Stimulated activated CD8-positive, alpha-beta memory T cell treated with anti-CD3 and anti-CD28 coated beads, Interleukin-7, amount 100 ng/mL, for 4 hours (primary cell): ENCODE measurements at regions not wholly inside any gene's neighbourhood (a gene's known extent, or its start where the extent isn't known, plus 50 kb on each side); places are given as distances from the start of the nearest gene placed in this dataset.
A peak's percentile ranks its signal among the peaks of the same experiment; 100 is the strongest.
"Not testable (repeated sequence)": the region's sequence is repeated elsewhere in the genome, so short reads cannot be mapped to it uniquely, and the experiment has no call there.

Experiments used
- DNase-seq, 2 donors: peaks; one replicate each; pipeline ENCODE4 v3.0.0-alpha.2; 2020; ENCODE audit warnings: low read depth in 2 of 2

DNA sequence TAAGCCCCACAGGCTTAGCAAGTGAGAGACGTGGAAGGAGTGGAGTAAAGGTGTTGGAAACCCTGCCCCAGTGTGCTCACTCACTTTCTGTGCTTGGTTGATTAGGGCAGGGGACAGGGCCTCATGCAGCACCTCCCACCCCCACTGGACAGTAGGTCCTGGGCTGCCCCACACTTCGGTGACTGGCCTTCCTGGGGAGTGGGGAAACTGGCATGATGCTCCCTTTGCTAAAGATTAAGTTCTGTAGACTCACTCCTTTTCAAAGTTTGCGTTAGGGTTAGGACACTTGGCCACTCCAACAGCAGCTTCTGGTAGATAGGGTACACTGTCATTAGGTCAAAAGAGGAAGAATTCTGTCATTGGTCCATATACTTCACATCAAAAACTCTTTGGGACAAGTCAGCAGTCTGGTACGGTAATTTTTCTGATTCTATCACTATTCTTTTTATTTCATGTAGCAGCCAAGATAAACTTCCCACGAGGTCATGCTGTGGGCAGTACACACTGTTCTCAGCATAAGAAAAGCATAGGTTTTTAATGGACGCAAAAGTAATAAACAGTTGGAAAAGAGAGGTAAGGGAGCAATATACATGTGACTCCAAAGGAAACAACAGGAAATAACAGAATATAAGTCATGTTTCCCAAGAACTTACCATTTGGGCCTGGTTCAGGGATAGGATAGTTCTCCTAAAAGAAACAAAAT is 106.6 kb upstream of the TERB2 start:
- not testable (repeated sequence) for DNase-seq

DNA sequence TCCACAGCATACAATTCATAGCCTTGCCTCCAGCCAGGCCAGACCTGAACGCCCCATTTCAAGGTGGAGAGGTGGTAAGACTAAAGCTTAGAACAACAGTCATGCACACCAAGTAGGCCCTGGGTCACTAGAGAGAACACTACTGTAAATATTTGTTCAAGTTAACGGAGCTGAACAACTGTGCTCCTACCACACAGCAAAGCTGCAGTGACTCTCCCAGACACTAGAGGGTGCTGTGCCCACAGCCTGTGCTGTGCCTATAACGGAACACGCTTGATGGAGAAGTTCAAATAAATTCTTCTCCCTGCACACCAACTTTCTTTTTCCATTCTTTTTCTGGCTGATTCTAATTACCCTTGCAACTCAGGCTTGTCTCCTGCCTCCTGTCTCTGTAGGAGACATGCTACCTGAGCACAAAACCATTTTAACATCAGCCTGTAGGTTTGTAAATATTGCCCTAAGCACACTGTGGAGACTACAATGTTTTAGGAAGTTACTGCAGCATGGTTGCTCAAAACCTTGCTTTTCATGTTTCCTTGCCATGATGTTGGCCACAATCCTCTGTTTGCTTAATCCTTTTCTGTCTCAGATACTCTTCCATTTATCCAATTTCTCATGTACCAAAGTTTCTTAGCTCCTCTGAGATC is 103.1 kb upstream of the TERB2 start:
- DNase-seq, result peak; percentile 45 to 48

DNA sequence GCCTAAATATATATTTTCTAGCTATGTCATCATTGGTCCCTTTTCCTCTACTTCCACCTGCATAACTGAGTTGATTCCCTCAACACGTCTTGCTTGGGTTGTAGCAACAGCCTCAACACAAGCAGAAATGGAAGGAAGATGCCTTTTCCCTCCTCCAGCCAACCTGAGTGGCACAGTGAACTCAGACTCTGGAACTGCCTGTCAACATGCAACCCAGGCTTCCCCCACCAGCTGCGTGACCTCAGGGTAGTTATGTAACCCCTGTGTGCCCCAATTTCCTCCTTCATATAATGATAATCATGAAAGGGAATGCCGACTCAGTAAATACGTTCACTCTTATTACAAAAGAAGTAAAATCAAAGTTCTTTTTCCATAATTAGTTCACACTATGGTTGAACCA is 101.8 kb upstream of the TERB2 start:
- DNase-seq, result not testable (repeated sequence)

DNA sequence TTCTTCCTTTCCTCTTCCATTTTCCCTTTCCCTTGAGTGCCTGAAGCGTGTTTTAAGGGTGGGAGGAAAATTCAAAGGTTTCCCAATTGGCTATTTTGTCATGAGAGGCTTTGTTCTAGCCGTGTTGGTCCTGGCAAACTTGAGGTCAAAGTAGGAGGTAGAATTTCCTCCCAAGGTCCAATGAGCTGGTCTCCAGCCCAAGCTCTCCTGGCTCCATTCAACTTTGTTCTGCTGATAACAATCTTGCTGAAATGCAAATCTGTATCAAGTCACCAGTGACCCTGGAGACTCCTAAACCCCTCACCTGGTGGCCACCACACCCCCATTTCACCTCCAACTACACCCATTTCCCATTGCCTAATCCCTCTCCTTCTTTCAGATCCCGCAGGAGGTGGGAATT is 100.2 kb upstream of the TERB2 start:
- not testable (repeated sequence) for DNase-seq

DNA sequence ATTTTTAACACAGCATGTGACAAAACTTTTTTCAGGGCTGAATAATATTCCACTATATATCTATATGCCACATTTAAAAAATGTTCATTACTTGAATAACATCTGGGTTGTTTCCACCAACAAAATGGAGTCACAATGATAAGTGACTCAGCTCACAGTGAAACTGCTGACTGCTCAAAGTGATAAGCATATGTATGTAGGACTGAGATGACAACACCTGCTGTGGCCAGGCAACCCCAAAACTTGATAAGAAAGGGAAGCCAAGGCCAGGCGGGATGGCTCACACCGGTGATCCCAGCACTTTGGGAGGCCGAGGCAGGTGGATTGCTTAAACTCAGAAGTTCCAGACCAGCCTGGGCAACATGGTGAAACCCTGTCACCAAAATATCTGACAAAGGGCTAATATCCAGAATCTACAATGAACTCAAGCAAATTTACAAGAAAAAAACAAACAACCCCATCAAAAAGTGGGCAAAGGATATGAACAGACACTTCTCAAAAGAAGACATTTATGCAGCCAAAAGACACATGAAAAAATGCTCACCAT is 99.2 kb upstream of the TERB2 start:
- DNase-seq, result not testable (repeated sequence)

DNA sequence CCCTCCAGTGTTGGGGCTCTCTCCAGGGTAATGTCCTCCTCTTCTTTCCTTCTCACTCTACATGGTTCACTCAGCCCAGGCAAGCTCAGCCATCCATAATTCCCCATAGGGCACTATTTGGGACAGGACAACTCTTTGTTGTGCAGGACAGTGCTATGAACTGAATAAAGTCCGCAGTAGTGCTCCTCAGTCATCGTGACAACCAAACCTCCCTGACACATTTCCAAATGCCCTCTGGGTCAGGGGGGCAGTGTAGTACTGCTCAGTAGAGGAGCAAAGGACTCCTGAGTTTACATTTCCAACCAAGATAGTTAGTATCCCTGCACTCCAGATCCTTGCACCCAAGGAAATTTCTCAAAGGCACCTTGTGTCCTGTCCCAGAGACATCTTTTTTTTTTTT is 97.4 kb upstream of the TERB2 start:
- DNase-seq, result not testable (repeated sequence)

DNA sequence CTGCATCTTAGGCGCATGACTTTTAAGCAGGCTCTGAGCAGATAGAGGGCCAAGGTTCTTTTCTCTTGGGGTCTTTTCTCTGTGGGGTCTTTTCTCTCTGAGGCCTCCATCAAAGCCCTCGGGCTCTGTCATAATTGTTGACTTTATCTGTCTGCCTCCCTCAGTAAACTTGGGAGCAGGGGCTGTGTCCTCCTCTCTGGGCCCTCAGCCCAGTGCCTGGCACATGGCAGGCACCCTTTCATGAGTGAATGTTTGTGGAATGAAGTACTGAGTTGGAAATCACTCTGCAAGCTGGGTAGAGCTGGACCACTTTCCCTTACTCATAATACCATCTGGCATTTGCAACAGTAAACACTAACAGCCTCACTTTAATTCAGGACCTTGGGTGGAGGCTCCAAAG is 96.3 kb upstream of the TERB2 start:
- not testable (repeated sequence) for DNase-seq

DNA sequence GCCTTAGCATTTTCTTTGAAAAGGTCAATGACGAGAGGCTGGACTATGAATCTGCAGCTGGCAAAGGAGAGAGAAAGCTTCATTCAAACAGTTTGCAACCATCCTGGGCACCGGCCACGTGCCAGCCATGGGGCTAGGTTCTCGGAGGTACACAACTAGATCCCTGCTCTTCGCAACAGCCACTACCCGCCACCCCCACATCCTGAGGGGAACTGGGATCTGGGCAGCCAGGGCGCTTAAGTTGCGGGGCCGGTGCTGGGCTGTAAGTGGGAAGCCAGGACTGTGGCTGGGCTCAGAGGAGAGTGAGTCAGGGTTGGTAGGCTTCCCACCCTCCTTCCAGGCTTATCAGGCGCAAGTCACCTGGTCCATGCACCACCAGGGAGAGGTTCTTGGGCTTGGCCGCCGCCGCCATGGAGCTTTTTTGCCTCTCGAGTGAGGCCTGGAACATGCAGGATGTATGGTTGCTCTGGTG is 95.0 kb upstream of the TERB2 start:
- DNase-seq, result no peak

DNA sequence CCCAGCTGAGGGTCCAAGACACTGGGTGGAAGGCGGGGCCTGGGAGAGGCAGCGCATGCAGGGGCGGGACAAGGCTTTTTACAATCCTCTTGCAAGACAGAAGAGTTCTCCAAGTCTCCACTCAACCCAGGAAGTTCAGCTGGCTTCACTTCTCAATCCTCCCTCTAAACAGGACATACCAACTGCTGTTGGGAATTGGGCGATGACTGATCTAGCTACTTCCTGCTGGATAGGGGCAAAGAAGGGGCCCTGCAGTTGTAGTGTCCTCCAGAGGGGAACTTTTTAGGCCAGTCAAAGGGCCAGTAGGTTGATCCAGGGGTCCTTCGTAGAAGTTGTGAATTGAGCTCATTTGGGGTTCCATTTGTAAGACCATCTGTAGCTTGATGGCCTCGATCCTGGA is 94.6 kb upstream of the TERB2 start:
- no peak for DNase-seq

DNA sequence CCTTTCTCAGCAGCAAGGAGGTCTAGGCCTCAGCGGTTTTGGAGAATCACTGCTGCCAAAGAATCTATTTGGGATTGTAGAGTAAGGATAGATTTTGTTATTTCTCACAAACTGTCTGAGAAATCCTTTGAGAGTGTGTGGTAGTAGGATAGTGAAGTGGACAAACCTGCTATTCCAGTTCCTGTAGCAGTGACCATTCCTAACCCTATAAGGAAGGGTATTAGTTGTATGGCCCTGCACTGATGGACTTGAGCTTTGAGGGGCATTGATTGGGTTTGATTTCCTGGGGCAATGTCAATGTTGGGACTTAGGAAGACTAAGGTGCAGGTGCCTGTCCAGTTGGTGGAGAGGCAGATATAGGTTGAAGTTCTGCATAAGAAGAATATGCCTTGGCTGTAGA is 93.6 kb upstream of the TERB2 start:
- not testable (repeated sequence) for DNase-seq

DNA sequence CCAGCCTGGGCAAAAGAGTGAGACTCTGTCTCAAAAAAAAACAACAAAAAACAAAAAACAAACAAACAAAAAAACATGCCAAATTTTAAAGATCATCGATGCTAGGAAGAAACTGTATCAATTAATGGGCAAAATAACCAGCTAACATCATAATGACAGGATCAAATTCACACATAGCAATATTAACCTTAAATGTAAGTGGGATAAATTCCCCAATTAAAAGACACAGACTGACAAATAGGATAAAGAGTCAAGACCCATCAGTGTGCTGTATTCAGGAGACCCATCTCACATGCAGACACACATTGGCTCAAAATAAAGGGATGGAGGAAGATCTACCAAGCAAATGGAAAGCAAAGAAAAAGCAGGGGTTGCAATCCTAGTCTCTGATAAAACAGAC is 88.4 kb upstream of the TERB2 start:
- not testable (repeated sequence) for DNase-seq

DNA sequence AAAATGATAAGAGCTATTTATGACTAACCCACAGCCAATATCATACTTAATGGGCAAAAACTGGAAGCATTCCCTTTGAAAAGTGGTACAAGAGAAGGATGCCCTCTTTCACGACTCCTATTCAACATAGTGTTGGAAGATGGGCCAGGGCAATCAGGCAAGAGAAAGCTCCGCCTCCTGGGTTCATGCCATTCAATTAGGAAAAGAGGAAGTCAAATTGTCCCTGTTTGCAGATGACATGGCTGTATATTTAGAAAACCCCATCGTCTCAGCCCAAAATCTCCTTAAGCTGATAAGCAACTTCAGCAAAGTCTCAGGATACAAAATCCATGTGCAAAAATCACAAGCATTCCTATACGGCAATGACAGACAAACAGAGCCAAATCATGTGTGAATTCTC is 86.4 kb upstream of the TERB2 start:
- DNase-seq, result not testable (repeated sequence)

DNA sequence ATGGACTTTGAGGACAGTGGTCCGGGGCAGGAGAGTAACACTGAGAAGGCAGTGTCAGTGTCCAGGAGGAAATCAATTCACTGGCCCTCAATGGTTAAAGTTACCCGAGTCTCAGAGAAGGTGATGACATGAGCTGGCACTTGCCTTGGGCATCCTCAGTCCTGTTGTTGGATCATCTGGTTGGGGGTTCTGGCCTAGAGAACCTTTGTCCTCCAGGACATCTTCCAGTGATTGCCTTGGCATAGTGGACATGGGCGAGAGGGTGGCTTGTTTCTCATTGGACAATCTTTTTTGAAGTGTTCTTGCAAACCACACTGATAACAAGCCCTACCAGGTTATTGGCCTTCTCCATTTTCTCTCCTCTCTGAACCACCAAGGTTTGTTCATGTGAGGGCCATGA is 83.4 kb upstream of the TERB2 start:
- no peak for DNase-seq

DNA sequence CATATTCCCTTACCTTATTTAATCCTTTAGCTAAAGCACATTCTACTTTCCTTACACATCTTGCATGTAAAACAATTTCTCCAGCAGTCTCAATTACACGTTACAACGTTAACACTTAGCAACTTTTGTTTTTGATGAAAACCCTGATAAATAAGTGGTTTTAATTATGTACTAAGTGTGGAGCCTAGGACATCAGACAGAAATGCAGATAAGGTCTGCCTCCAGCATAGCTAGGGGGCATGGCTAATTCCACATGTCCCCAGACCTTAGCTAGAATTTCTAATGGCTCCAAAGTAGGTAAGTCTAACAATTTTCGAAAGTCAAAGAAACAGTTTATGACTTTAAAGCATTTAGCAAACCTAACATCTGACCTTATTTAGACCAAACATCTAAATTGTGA is 77.4 kb upstream of the TERB2 start:
- DNase-seq, result no peak

DNA sequence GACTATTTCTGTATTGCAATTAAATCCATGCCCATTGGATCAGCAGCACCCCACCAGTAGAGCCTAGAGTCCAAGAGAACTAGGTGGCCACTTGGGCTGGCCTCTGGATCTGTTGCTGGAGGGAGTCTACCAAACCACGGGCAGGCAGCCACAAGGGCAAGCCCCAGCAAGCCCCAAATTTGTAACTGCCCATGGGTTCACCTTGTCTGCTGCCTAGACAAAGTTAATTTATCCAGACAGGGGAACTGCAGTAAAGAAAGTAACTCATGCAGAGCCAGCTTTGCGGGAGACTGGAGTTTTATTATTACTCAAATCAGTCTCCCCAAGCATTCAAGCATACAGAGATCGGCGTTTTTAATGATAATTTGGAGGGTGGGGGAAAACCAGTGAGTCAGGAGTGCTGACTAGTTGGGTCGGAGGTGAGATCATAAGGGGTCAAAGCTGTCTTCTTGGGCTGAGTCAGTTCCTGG is 74.0 kb upstream of the TERB2 start:
- DNase-seq, result peak in 1 of 2 donors; percentile 1

DNA sequence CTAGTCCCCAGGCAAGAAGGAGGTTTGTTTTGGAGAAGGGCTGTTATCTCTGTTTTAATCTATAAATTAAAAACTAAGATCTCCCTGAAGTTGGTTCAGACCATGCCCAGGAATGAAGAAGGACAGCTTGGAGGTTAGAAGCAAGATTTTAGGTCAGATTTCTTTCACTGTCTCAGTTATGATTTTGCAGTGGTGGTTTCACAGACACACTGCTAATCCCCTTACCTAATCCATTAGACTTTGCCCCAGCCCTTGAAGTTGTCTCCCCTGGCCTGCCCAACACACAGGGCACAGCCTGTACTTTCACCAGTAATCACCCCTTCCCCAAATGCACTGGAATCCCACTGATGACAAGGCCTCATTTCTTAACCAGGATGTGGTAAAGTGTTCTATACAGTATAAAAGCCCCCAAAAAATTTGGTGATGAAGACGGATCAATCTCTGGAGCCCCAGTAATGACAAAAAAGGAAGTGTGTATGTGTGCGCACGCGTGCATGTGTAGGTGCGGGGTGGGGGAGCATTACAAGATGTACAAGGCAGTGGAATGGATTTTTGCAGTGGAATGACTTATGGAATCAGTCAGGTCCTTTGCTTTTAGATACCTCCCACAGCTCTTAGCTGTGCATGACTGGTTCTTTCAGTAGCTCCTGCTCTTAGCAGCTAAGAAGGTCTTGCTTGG is 73.1 kb upstream of the TERB2 start:
- no peak for DNase-seq

DNA sequence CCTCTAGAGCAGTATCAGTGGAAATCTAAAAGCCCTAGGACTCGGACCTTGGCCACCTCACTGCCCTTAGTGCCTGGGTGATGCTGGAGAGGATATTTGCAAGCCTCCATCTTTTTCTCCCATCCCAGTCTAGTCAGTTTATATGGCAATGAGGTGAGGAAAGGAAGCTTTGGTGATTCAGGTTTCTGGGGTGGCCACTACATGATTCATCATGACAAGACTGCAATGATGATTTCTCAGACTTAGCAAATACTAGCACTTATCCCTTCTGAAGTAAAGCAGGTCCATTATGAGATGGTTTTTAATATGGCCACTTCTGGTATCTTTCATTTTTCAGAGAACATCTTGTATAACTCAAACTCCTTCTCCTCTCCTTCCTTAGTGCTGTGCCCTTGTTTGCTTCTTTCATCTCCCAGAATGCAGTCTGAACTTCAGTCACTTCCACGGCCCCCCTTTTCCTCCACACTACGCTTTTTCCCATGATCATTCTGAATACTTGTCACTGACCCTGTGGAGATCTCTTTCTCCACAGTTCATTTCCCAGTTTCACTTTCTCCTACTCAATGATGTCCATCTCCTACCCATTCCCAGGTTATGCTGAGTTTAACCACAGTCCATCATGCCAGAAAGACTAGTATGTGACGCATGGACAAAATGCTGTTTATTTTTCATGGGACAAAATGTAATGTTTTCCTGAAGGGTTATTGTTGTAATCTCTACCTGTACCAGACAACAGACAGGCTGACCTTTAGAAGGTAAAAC is 57.4 kb upstream of the TERB2 start:
- DNase-seq, result not testable (repeated sequence)

DNA sequence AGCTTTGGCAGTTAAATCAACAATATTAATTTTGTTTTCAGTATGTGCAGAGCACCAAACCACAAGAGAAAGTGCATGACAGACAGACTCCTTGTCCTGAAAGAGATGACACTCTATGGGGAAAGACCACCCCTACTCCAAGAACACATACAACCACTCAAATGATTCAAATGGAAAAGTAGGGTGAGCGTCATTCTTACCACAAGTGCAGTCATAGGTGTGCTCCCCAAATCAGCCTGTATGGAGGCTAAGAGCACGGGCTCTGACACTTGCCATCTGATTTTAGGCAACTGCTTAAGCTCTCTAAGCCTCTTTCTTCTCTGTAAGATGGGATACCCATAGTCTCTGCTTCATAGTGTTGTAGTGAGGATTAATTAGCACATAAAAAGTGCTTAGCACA is 56.7 kb upstream of the TERB2 start:
- not testable (repeated sequence) for DNase-seq

DNA sequence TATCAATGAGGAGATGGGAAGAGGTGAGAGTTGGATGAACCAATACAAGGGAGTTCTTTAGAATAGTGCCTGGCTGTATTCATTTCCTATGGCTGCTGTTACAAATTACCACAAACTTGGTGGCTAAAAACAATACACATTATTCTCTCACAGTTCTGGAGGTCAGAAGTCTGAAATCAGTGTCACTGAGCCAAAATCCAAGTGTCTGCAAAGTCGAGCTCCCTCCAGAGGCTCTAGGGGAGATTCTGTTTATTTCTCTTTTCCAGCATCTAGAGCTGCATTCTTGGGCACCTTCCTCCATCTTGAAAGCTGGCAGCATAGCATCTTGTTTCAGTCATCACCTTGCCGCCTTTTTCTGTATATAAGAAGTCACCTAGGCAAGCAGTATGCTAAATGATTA is 55.7 kb upstream of the TERB2 start:
- not testable (repeated sequence) for DNase-seq

DNA sequence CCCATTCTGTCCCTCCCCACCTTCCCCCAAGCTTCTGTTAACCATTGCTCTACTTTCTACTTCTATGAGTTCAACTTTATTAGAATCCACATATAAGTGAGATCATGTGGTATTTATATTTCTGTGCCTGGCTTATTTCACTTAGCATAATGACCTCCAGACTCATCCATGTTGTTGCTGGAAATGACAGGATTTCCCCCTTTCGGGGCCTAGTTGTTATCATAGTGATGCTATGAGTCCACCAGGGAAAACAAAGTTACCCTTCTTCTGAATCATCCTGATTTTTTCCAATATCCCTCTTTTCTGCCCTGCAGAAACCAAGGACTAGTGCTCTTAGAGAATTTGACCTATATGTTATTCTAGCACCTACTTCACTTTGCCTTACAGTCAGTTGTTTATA is 53.2 kb upstream of the TERB2 start:
- DNase-seq, result not testable (repeated sequence)

DNA sequence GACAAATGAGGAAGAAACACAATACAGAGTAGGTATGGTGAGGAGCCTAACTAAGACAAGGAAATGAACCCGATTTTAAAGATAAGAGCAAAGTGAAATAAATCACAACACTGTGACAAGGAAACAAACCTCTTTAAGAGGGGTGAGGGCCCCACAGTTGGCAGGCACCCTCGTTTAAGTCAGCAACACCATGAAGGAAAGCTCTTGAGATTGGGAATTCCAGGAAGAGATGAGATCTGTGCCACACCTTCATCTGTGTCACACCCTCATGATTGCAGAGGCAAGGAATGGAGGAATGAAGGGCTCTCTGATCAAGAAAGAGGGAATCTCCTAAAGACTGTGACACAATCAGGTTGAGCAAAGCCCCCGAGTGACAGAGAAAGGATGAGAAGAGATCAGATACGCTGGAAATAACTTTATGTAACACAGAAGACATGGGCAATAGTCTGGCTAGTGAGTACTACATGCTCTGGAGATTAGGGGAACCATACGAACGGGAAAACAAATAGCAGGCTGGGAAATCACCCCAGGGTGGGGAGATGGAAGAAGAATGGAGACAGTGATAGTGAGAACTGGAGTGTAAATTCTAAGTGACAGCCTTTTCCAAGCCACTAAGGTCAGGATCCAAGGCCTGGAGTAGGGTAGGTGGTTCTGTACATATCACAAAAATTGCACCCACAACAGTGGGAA is 51.7 kb upstream of the TERB2 start:
- not testable (repeated sequence) for DNase-seq
